Upper lobe of left lung (tissue), 6 donors: ENCODE measurements at regions not wholly inside any gene's neighbourhood (a gene's known extent, or its start where the extent isn't known, plus 50 kb on each side); places are given as distances from the start of the nearest gene placed in this dataset.

Experiments
- ATAC-seq, 2 donors: fragments of 200-7000 bp; cut with Tn5 transposase; one replicate each; pipeline ENCODE4 v1.9.1; 2022; ENCODE audit warnings: mild to moderate bottlenecking in 2 of 2, moderate library complexity in 2 of 2; ENCODE audit not compliant: low FRiP score in 2 of 2
- DNase-seq, 2 donors: peaks; one replicate each; pipeline ENCODE4 v3.0.0-alpha.2; 2019 to 2020
- H3K27ac ChIP-seq, 4 donors: fragments of 200-600 bp; sonication (generic); one replicate each; pipeline ENCODE4 v1.5.1; 2016 to 2019
- H3K27me3 ChIP-seq, 4 donors: fragments of 200-600 bp; sonication (generic); one replicate each; pipeline ENCODE4 v1.5.1; 2017 to 2019
- H3K36me3 ChIP-seq, 4 donors: fragments of 200-600 bp; sonication (generic); one replicate each; pipeline ENCODE4 v1.5.1; 2016 to 2019
- H3K4me1 ChIP-seq, 4 donors: fragments of 200-600 bp; sonication (generic); one replicate each; pipeline ENCODE4 v1.5.1; 2018 to 2019
- H3K4me3 ChIP-seq, 4 donors: fragments of 200-600 bp; sonication (generic); one replicate each; pipeline ENCODE4 v1.5.1; 2017 to 2019; ENCODE audit warnings: mild to moderate bottlenecking in 2 of 4, moderate library complexity in 1 of 4
- H3K9me3 ChIP-seq, 4 donors: fragments of 200-600 bp; sonication (generic); one replicate each; pipeline ENCODE4 v1.5.1; 2018 to 2019
- CTCF ChIP-seq, 6 experiments: fragments of 450-650 bp in 4 of 6; fragments of 200-600 bp in 2 of 6; sonication (generic) in 2 of 6; IDR thresholded peaks; one replicate each; pipeline ENCODE4 v1.5.1; 2016 to 2019; ENCODE audit warnings: antibody characterized with exemption in 6 of 6
- EP300 ChIP-seq, 4 donors: sonication (generic); formaldehyde crosslinking; IDR thresholded peaks; one replicate each; pipeline ENCODE4 v1.5.1; 2017; ENCODE audit warnings: antibody characterized with exemption in 4 of 4, control low read depth in 2 of 4
- POLR2A ChIP-seq, 4 donors: fragments of 450-650 bp; IDR thresholded peaks; one replicate each; pipeline ENCODE4 v1.5.1; 2016 to 2017; ENCODE audit warnings: antibody characterized with exemption in 4 of 4, mild to moderate bottlenecking in 2 of 4
- POLR2AphosphoS5 ChIP-seq, 2 donors: sonication (generic); formaldehyde crosslinking; IDR thresholded peaks; one replicate each; pipeline ENCODE4 v1.5.1; 2017; ENCODE audit warnings: antibody characterized with exemption in 2 of 2
- WGBS, 2 donors: methylation state at CpG; one replicate each; pipeline ENCODE4 v1.1.5; 2017 to 2018; 5-methylcytosine and 5-hydroxymethylcytosine counted together
- donor health status: DM: no; HTN: no; CAD: no; lungs with moderate emphysema.
- donor health status: DM: no; HTN: yes; CAD: no; lungs with severe emphysema.

DNA sequence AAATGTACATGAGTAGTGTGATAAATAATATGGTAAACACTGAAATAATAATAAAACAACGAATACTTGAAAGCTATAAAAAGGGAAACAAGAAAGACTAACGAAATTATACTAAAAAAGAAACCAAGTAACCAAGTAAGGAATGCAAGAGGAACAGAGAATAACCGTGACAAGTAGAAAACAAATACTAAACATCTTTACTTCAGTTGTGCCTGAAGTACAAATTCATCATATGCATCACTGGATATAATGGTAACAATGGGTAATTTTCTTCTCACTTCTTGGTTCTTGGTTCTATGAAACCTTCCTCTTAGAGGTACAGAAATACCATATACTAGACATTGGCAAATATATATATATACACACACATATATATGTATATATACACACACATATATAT, 1093.6 kb upstream of the B3GALT2 start:
- H3K9me3 ChIP-seq, result no peaks in the 10 kb centered on the region
- no peak overlapping the region for H3K4me3 ChIP-seq
- no peak for TF ChIP-seq POLR2AphosphoS5 (IDR thresholded peaks at IDR 0.05)
- TF ChIP-seq CTCF (IDR thresholded peaks at IDR 0.05), result no peak
- no peak for TF ChIP-seq EP300 (IDR thresholded peaks at IDR 0.05)
- no peak for TF ChIP-seq POLR2A (IDR thresholded peaks at IDR 0.05)
- DNase-seq, result no peak
- no peaks in the 10 kb centered on the region for H3K36me3 ChIP-seq
- H3K4me1 ChIP-seq, result no peaks in the 10 kb centered on the region
- no peaks in the 10 kb centered on the region for H3K27me3 ChIP-seq
- no peak for ATAC-seq
- H3K27ac ChIP-seq, result no peak overlapping the region
- WGBS, 2 donors, result 77 to 83% methylated on average over 3 of the region's 3 CpGs

DNA sequence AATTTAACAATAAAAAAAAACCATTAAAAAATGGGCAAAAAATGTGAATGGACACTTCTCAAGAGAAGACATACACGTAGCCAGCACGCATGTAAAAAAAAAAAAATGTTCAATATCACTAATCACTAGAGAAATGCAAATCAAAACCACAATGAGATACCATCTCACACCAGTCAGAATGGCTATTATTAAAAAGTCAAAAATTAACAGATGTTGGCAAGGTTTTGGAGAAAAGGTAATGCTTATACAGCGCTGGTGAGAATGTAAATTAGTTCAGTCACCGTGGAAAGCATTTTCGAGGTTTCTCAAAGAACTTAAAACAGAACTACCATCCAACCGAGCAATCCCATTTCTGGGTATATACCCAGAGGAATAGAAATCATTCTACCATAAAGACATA, 1091.5 kb upstream of the B3GALT2 start:
- Histone ChIP-seq H3K36me3 (no peaks in the 10 kb centered on the region), H3K4me1 (no peaks in the 10 kb centered on the region), H3K4me3 (no peak overlapping the region), H3K9me3 (no peaks in the 10 kb centered on the region), H3K27me3 (no peaks in the 10 kb centered on the region), H3K27ac (no peak overlapping the region)
- DNase-seq (no peak), ATAC-seq (no peak)
- TF ChIP-seq CTCF (IDR thresholded peaks at IDR 0.05), result no peak
- TF ChIP-seq POLR2AphosphoS5 (IDR thresholded peaks at IDR 0.05), result no peak
- TF ChIP-seq EP300 (IDR thresholded peaks at IDR 0.05), result no peak
- no peak for TF ChIP-seq POLR2A (IDR thresholded peaks at IDR 0.05)
- WGBS, 2 donors, result 90 to 94% methylated on average over 6 of the region's 6 CpGs

DNA sequence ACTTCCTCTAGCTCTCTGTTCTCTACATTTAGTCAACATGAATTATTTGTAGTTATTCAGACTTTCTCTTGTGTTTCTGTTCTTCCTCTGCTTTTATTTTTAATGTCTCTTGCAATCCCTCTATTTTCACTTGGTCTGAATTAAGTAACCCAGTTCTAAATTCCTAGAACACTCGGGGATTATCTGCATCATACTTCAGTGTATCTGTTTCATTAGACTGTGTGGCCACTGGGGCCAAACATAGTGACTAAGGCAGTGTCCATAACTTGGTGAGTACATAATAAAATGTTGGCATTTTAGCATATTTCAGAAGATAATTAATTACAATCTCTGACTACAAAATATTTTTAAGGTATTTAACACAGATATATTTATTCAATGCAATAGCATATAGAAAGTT, 1087.2 kb upstream of the B3GALT2 start:
- TF ChIP-seq EP300 (IDR thresholded peaks at IDR 0.05) (no peak), CTCF (IDR thresholded peaks at IDR 0.05) (no peak), POLR2AphosphoS5 (IDR thresholded peaks at IDR 0.05) (no peak), POLR2A (IDR thresholded peaks at IDR 0.05) (no peak)
- H3K27me3 ChIP-seq, result no peaks in the 10 kb centered on the region
- DNase-seq (no peak), ATAC-seq (no peak)
- no peaks in the 10 kb centered on the region for H3K9me3 ChIP-seq
- H3K4me3 ChIP-seq, result no peak overlapping the region
- H3K36me3 ChIP-seq, result no peaks in the 10 kb centered on the region
- WGBS, 2 donors, result 71 to 88% methylated on average over 1 of the region's 1 CpG
- no peak overlapping the region for H3K27ac ChIP-seq
- H3K4me1 ChIP-seq, result no peaks in the 10 kb centered on the region

DNA sequence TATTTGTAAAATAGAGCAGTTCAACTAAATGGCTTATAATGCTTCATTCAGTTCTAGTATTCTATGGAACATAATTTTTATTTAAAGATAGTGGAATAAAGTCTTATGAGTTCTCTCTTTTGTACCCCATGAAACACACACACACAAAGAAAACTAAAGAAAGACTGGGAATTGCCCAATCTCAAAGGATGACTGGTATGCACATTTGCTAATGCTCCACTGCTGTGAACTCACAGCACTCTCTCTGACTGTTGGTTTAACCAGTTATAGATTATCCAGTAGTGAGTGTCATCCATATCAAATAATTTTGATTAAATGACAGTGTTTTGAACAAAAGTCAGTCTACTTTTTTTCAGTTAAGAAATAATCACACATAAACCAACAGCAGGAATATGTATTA, 1082.4 kb upstream of the B3GALT2 start:
- Histone ChIP-seq H3K27me3 (no peaks in the 10 kb centered on the region), H3K4me1 (no peaks in the 10 kb centered on the region), H3K4me3 (no peak overlapping the region), H3K27ac (no peak overlapping the region), H3K9me3 (peaks cover 0 to 3% (median 0%) of the 10 kb centered on the region in 4 donors), H3K36me3 (no peaks in the 10 kb centered on the region)
- ATAC-seq (no peak), DNase-seq (no peak)
- no peak for TF ChIP-seq POLR2AphosphoS5 (IDR thresholded peaks at IDR 0.05)
- TF ChIP-seq EP300 (IDR thresholded peaks at IDR 0.05), result no peak
- TF ChIP-seq CTCF (IDR thresholded peaks at IDR 0.05), result no peak
- no peak for TF ChIP-seq POLR2A (IDR thresholded peaks at IDR 0.05)

DNA sequence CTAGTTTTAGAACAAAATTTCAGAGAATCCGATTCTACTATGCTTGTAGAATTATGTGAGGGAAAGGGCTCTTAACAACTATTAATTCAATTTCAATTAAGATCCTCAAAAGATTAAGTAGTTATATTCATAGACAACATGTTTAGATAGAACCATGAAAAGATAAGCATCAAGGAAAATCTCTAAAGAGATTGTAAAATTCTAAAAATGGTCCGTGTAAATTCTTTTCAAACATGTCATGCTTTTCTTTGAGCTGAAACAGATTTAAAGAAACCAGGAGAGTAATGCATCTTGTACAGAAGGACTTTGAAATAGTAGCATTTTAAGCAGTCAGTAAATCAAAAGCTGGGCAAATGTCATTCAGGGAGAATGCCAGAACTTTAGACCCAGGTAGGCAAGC, 1080.6 kb upstream of the B3GALT2 start:
- Histone ChIP-seq H3K27ac (no peak overlapping the region), H3K27me3 (no peaks in the 10 kb centered on the region), H3K4me1 (no peaks in the 10 kb centered on the region), H3K36me3 (no peaks in the 10 kb centered on the region), H3K9me3 (peaks cover 0 to 3% (median 0%) of the 10 kb centered on the region in 4 donors), H3K4me3 (no peak overlapping the region)
- DNase-seq (no peak), ATAC-seq (no peak)
- WGBS, 2 donors, result 72 to 81% methylated on average over 2 of the region's 2 CpGs
- no peak for TF ChIP-seq POLR2AphosphoS5 (IDR thresholded peaks at IDR 0.05)
- TF ChIP-seq CTCF (IDR thresholded peaks at IDR 0.05), result no peak
- TF ChIP-seq POLR2A (IDR thresholded peaks at IDR 0.05), result no peak
- TF ChIP-seq EP300 (IDR thresholded peaks at IDR 0.05), result no peak
